MG63 (cell line): ENCODE measurements at regions not wholly inside any gene's neighbourhood (a gene's known extent, or its start where the extent isn't known, plus 50 kb on each side); places are given as distances from the start of the nearest gene placed in this dataset.
A peak's percentile ranks its signal among the peaks of the same experiment; 100 is the strongest.

ENCODE experiments used
- DNase-seq: peaks from one replicate; pipeline ENCODE4 v3.0.0-alpha.2; 2020
- H3K27me3 ChIP-seq: fragments of 250-450 bp; sonication (Bioruptor Pico); 2 replicates; pipeline ENCODE4 v1.5.1; 2020; ENCODE audit warnings: mild to moderate bottlenecking, moderate library complexity
- H3K36me3 ChIP-seq: fragments of 250-450 bp; sonication (Bioruptor Pico); 2 replicates; pipeline ENCODE4 v1.5.1; 2020; ENCODE audit warnings: mild to moderate bottlenecking, moderate library complexity
- H3K4me3 ChIP-seq: fragments of 250-450 bp; sonication (Bioruptor Pico); 2 replicates; pipeline ENCODE4 v1.5.1; 2020; ENCODE audit warnings: mild to moderate bottlenecking, moderate library complexity
- H3K9me3 ChIP-seq: fragments of 250-450 bp; sonication (Bioruptor Pico); 2 replicates; pipeline ENCODE4 v1.5.1; 2020; ENCODE audit warnings: mild to moderate bottlenecking, moderate library complexity

- no peak overlapping the region for H3K4me3 ChIP-seq
- H3K27me3 ChIP-seq: peaks cover 10% of the 10 kb centered on the region
- DNase-seq: no peak
- no peaks in the 10 kb centered on the region for H3K36me3 ChIP-seq
- no peaks in the 10 kb centered on the region for H3K9me3 ChIP-seq
Measured at GRCh38 chr4:59060002-59060846, 1950.0 kb upstream of the IGFBP7 start.

GRCh38 chr4:59060895-59061294 lies 1950.7 kb upstream of the IGFBP7 start:
- Histone ChIP-seq H3K27me3 (peaks cover 10% of the 10 kb centered on the region), H3K36me3 (no peaks in the 10 kb centered on the region), H3K4me3 (no peak overlapping the region), H3K9me3 (no peaks in the 10 kb centered on the region)
- DNase-seq: no peak

GRCh38 chr4:59063015-59063720 lies 1953.0 kb upstream of the IGFBP7 start:
- Histone ChIP-seq H3K9me3 (no peaks in the 10 kb centered on the region), H3K4me3 (no peak overlapping the region), H3K27me3 (peaks cover 8% of the 10 kb centered on the region; the same call in 1 of the 2 replicates), H3K36me3 (no peaks in the 10 kb centered on the region)
- DNase-seq: no peak

- Histone ChIP-seq H3K4me3 (no peak overlapping the region), H3K36me3 (no peaks in the 10 kb centered on the region), H3K9me3 (no peaks in the 10 kb centered on the region), H3K27me3 (peaks cover 9% of the 10 kb centered on the region)
- no peak for DNase-seq
Measured at GRCh38 chr4:59068722-59069418, 1958.7 kb upstream of the IGFBP7 start.

GRCh38 chr4:59086410-59086809 lies 1976.2 kb upstream of the IGFBP7 start:
- no peak for DNase-seq
- H3K27me3 ChIP-seq: peaks cover 7% of the 10 kb centered on the region; the same call in 1 of the 2 replicates
- no peaks in the 10 kb centered on the region for H3K36me3 ChIP-seq
- no peak overlapping the region for H3K4me3 ChIP-seq
- H3K9me3 ChIP-seq: no peaks in the 10 kb centered on the region

- H3K4me3 ChIP-seq: no peak overlapping the region
- no peaks in the 10 kb centered on the region for H3K36me3 ChIP-seq
- no peak for DNase-seq
- peaks cover 5% of the 10 kb centered on the region; the same call in 1 of the 2 replicates for H3K27me3 ChIP-seq
- H3K9me3 ChIP-seq: no peaks in the 10 kb centered on the region
Measured at GRCh38 chr4:59091146-59092142, 1981.3 kb upstream of the IGFBP7 start.

GRCh38 chr4:59094505-59094904 lies 1984.3 kb upstream of the IGFBP7 start:
- Histone ChIP-seq H3K4me3 (no peak overlapping the region), H3K36me3 (no peaks in the 10 kb centered on the region), H3K27me3 (no peaks in the 10 kb centered on the region), H3K9me3 (no peaks in the 10 kb centered on the region)
- DNase-seq: no peak

- Histone ChIP-seq H3K9me3 (no peaks in the 10 kb centered on the region), H3K27me3 (no peaks in the 10 kb centered on the region; the same call in 1 of the 2 replicates), H3K36me3 (no peaks in the 10 kb centered on the region), H3K4me3 (no peak overlapping the region)
- no peak for DNase-seq
Measured at GRCh38 chr4:59102311-59102710, 1992.1 kb upstream of the IGFBP7 start.

GRCh38 chr4:59120287-59120814 lies 2010.2 kb upstream of the IGFBP7 start:
- no peaks in the 10 kb centered on the region for H3K9me3 ChIP-seq
- no peaks in the 10 kb centered on the region for H3K27me3 ChIP-seq
- no peak overlapping the region for H3K4me3 ChIP-seq
- DNase-seq: no peak
- H3K36me3 ChIP-seq: no peaks in the 10 kb centered on the region

GRCh38 chr4:59122626-59123025 lies 2012.4 kb upstream of the IGFBP7 start:
- Histone ChIP-seq H3K27me3 (no peaks in the 10 kb centered on the region), H3K36me3 (no peaks in the 10 kb centered on the region), H3K9me3 (no peaks in the 10 kb centered on the region), H3K4me3 (no peak overlapping the region)
- peak; percentile 60 for DNase-seq

GRCh38 chr4:59126159-59126558 lies 2016.0 kb upstream of the IGFBP7 start:
- H3K4me3 ChIP-seq: no peak overlapping the region
- no peak for DNase-seq
- H3K36me3 ChIP-seq: no peaks in the 10 kb centered on the region
- no peaks in the 10 kb centered on the region for H3K9me3 ChIP-seq
- H3K27me3 ChIP-seq: no peaks in the 10 kb centered on the region

- H3K9me3 ChIP-seq: no peaks in the 10 kb centered on the region
- no peaks in the 10 kb centered on the region for H3K27me3 ChIP-seq
- no peak for DNase-seq
- no peak overlapping the region for H3K4me3 ChIP-seq
- H3K36me3 ChIP-seq: no peaks in the 10 kb centered on the region
Measured at GRCh38 chr4:59127006-59127405, 2016.8 kb upstream of the IGFBP7 start.

GRCh38 chr4:59127743-59128142 lies 2017.6 kb upstream of the IGFBP7 start:
- Histone ChIP-seq H3K27me3 (no peaks in the 10 kb centered on the region), H3K9me3 (no peaks in the 10 kb centered on the region), H3K4me3 (no peak overlapping the region), H3K36me3 (no peaks in the 10 kb centered on the region)
- no peak for DNase-seq

- Histone ChIP-seq H3K27me3 (no peaks in the 10 kb centered on the region; the same call in 1 of the 2 replicates), H3K9me3 (no peaks in the 10 kb centered on the region), H3K4me3 (no peak overlapping the region), H3K36me3 (no peaks in the 10 kb centered on the region)
- DNase-seq: no peak
Measured at GRCh38 chr4:59135248-59135985, 2025.2 kb upstream of the IGFBP7 start.

- H3K4me3 ChIP-seq: no peak overlapping the region
- no peaks in the 10 kb centered on the region for H3K27me3 ChIP-seq
- H3K9me3 ChIP-seq: no peaks in the 10 kb centered on the region
- H3K36me3 ChIP-seq: no peaks in the 10 kb centered on the region
- no peak for DNase-seq
Measured at GRCh38 chr4:59161249-59161648, 2038.9 kb upstream of the ADGRL3 start.
